GM21737 (cell line): ENCODE measurements at regions not wholly inside any gene's neighbourhood (a gene's known extent, or its start where the extent isn't known, plus 50 kb on each side); places are given as distances from the start of the nearest gene placed in this dataset.
"Not testable (repeated sequence)": the region's sequence is repeated elsewhere in the genome, so short reads cannot be mapped to it uniquely, and the experiment has no call there.

Experiments
- ATAC-seq: cut with Tn5 transposase; IDR thresholded peaks from one replicate; pipeline ENCODE4 v1.9.1; 2021; ENCODE audit warnings: mild to moderate bottlenecking, moderate library complexity; ENCODE audit not compliant: unreplicated experiment

- no peak for ATAC-seq
Observed at GRCh38 chr9:108430655-108431054, 425.1 kb downstream of the ACTL7B start.

- no peak for ATAC-seq
Observed at GRCh38 chr9:108427751-108428150, 428.0 kb downstream of the ACTL7B start.

GRCh38 chr9:108426421-108426940 is 429.3 kb downstream of the ACTL7B start:
- ATAC-seq: not testable (repeated sequence)

GRCh38 chr9:108423433-108423832 is 432.4 kb downstream of the ACTL7B start:
- ATAC-seq: no peak

- no peak for ATAC-seq
Observed at GRCh38 chr9:108419379-108419778, 436.4 kb downstream of the ACTL7B start.

GRCh38 chr9:108417726-108418125 is 438.1 kb downstream of the ACTL7B start:
- no peak for ATAC-seq

GRCh38 chr9:108417312-108417711 is 438.5 kb downstream of the ACTL7B start:
- ATAC-seq: no peak

GRCh38 chr9:108416324-108416723 is 439.5 kb downstream of the ACTL7B start:
- no peak for ATAC-seq

GRCh38 chr9:108413809-108414208 is 442.0 kb downstream of the ACTL7B start:
- no peak for ATAC-seq

- ATAC-seq: no peak
Observed at GRCh38 chr9:108412755-108413154, 443.0 kb downstream of the ACTL7B start.

GRCh38 chr9:108411632-108412031 is 444.2 kb downstream of the ACTL7B start:
- ATAC-seq: no peak

GRCh38 chr9:108410161-108410560 is 445.6 kb downstream of the ACTL7B start:
- no peak for ATAC-seq

GRCh38 chr9:108400297-108400696 is 455.5 kb downstream of the ACTL7B start:
- no peak for ATAC-seq

- ATAC-seq: no peak
Observed at GRCh38 chr9:108399851-108400250, 455.9 kb downstream of the ACTL7B start.

GRCh38 chr9:108397286-108397685 is 458.5 kb downstream of the ACTL7B start:
- no peak for ATAC-seq

GRCh38 chr9:108396611-108397010 is 459.2 kb downstream of the ACTL7B start:
- ATAC-seq: no peak

GRCh38 chr9:108396193-108396592 is 459.6 kb downstream of the ACTL7B start:
- no peak for ATAC-seq

GRCh38 chr9:108395421-108395820 is 460.4 kb downstream of the ACTL7B start:
- no peak for ATAC-seq

GRCh38 chr9:108394726-108395125 is 461.1 kb downstream of the ACTL7B start:
- ATAC-seq: no peak

GRCh38 chr9:108393481-108394001 is 462.2 kb downstream of the ACTL7B start:
- not testable (repeated sequence) for ATAC-seq

- no peak for ATAC-seq
Observed at GRCh38 chr9:108392877-108393276, 462.9 kb downstream of the ACTL7B start.

- peak; percentile 94 for ATAC-seq
Observed at GRCh38 chr9:108389056-108389455, 466.7 kb downstream of the ACTL7B start.

GRCh38 chr9:108386859-108387384 is 468.9 kb downstream of the ACTL7B start:
- ATAC-seq: no peak
